Esophagus muscularis mucosa (tissue), 4 donors: ENCODE measurements at regions not wholly inside any gene's neighbourhood (a gene's known extent, or its start where the extent isn't known, plus 50 kb on each side); places are given as distances from the start of the nearest gene placed in this dataset.

ENCODE experiments used
- DNase-seq: peaks from one replicate; pipeline ENCODE4 v3.0.0-alpha.2; 2017; ENCODE audit errors: extremely low spot score
- H3K27ac ChIP-seq, 4 donors: fragments of 200-600 bp; sonication (generic); replicated peaks in 1 of 4; 1 replicate in 3 of 4; 2 replicates in 1 of 4; pipeline ENCODE4 v1.5.1; 2016 to 2019; ENCODE audit warnings: mild to moderate bottlenecking in 1 of 4
- H3K27me3 ChIP-seq, 4 donors: fragments of 200-600 bp; sonication (generic); one replicate each; pipeline versions ENCODE4 v1.5.1 to v1.6.0; 2016 to 2019
- H3K36me3 ChIP-seq, 4 donors: fragments of 200-600 bp; sonication (generic); one replicate each; pipeline ENCODE4 v1.5.1; 2016 to 2019
- H3K4me1 ChIP-seq, 4 donors: fragments of 200-600 bp; sonication (generic); one replicate each; pipeline ENCODE4 v1.5.1; 2016 to 2019
- H3K4me3 ChIP-seq, 4 donors: fragments of 200-600 bp; sonication (generic); 1 replicate in 2 of 4; 2 replicates in 2 of 4; pipeline ENCODE4 v1.5.1; 2016 to 2019; ENCODE audit warnings: mild to moderate bottlenecking in 4 of 4, moderate library complexity in 1 of 4
- H3K9me3 ChIP-seq, 4 donors: fragments of 200-600 bp; sonication (generic); 1 replicate in 3 of 4; 2 replicates in 1 of 4; pipeline ENCODE4 v1.5.1; 2016 to 2019
- CTCF ChIP-seq, 3 experiments: fragments of 200-600 bp in 2 of 3; fragments of 450-650 bp in 1 of 3; sonication (generic) in 2 of 3; IDR thresholded peaks; one replicate each; pipeline ENCODE4 v1.5.1; 2017 to 2019; ENCODE audit warnings: antibody characterized with exemption in 3 of 3, mild to moderate bottlenecking in 2 of 3, moderate library complexity in 1 of 3
- EP300 ChIP-seq: sonication (generic); formaldehyde crosslinking; IDR thresholded peaks from one replicate; pipeline ENCODE4 v1.6.1; 2017; ENCODE audit warnings: antibody characterized with exemption
- POLR2A ChIP-seq: fragments of 450-650 bp; IDR thresholded peaks from one replicate; pipeline ENCODE4 v1.6.1; 2017; ENCODE audit warnings: antibody characterized with exemption, moderate library complexity, mild to moderate bottlenecking, low read depth
- POLR2AphosphoS5 ChIP-seq, 2 donors: sonication (generic); formaldehyde crosslinking; IDR thresholded peaks; one replicate each; pipeline ENCODE4 v1.6.1; 2017; ENCODE audit warnings: antibody characterized with exemption in 2 of 2
- WGBS: methylation state at CpG from one replicate; pipeline ENCODE4 v1.1.5; 2018; 5-methylcytosine and 5-hydroxymethylcytosine counted together
- intact Hi-C: fragments of 100-400 bp; cut with DNase I; formaldehyde crosslinking; loops from one replicate; pipeline ENCODE4 v1.15.1; 2023

GRCh38 chr21:43269957-43270705 lies 101.3 kb downstream of the CRYAA start:
- intact Hi-C loops, result no loop called here
- 73% methylated on average over 20 of the region's 20 CpGs for WGBS
- DNase-seq, result no peak
- H3K4me3 ChIP-seq, result no peak overlapping the region
- H3K27me3 ChIP-seq, result peaks cover 0 to 58% (median 0%) of the 10 kb centered on the region in 4 donors
- H3K36me3 ChIP-seq, result no peaks in the 10 kb centered on the region
- H3K9me3 ChIP-seq, result no peaks in the 10 kb centered on the region
- no peak overlapping the region for H3K27ac ChIP-seq
- H3K4me1 ChIP-seq, result no peaks in the 10 kb centered on the region
- TF ChIP-seq EP300, result no peak
- no peak for TF ChIP-seq POLR2A
- TF ChIP-seq POLR2AphosphoS5 (IDR thresholded peaks at IDR 0.05), result no peak
- TF ChIP-seq CTCF (IDR thresholded peaks at IDR 0.05), result no peak

- no peak for DNase-seq
- peaks cover 0 to 51% (median 0%) of the 10 kb centered on the region in 4 donors for H3K27me3 ChIP-seq
- no peak overlapping the region for H3K27ac ChIP-seq
- TF ChIP-seq POLR2A (no peak), EP300 (no peak), POLR2AphosphoS5 (IDR thresholded peaks at IDR 0.05) (no peak), CTCF (IDR thresholded peaks at IDR 0.05) (no peak)
- WGBS, result 77% methylated on average over 9 of the region's 10 CpGs
- no peaks in the 10 kb centered on the region for H3K36me3 ChIP-seq
- intact Hi-C loops, result no loop called here
- no peaks in the 10 kb centered on the region for H3K4me1 ChIP-seq
- H3K9me3 ChIP-seq, result no peaks in the 10 kb centered on the region
- H3K4me3 ChIP-seq, result no peak overlapping the region
Measured at GRCh38 chr21:43269440-43269839, 100.6 kb downstream of the CRYAA start.

- intact Hi-C loops, result no loop called here
- Histone ChIP-seq H3K9me3 (no peaks in the 10 kb centered on the region), H3K4me3 (no peak overlapping the region), H3K27me3 (peaks cover 0 to 45% (median 0%) of the 10 kb centered on the region in 4 donors), H3K27ac (no peak overlapping the region), H3K36me3 (no peaks in the 10 kb centered on the region), H3K4me1 (no peaks in the 10 kb centered on the region)
- TF ChIP-seq EP300, result no peak
- TF ChIP-seq CTCF (IDR thresholded peaks at IDR 0.05), result no peak
- no peak for TF ChIP-seq POLR2AphosphoS5 (IDR thresholded peaks at IDR 0.05)
- TF ChIP-seq POLR2A, result no peak
- 99% methylated on average over 8 of the region's 12 CpGs for WGBS
- DNase-seq, result no peak
Measured at GRCh38 chr21:43268804-43269186, 100.0 kb downstream of the CRYAA start.

GRCh38 chr21:43268086-43268803 lies 99.4 kb downstream of the CRYAA start:
- DNase-seq, result no peak
- 88% methylated on average over 7 of the region's 9 CpGs for WGBS
- intact Hi-C loops, result no loop called here

More at GRCh38 chr21:43268086-43268803, 99.4 kb downstream of the CRYAA start:
- Histone ChIP-seq H3K9me3 (no peaks in the 10 kb centered on the region), H3K4me3 (no peak overlapping the region), H3K4me1 (no peaks in the 10 kb centered on the region), H3K27me3 (peaks cover 0 to 39% (median 0%) of the 10 kb centered on the region in 4 donors), H3K36me3 (no peaks in the 10 kb centered on the region), H3K27ac (no peak overlapping the region)
- no peak for TF ChIP-seq CTCF (IDR thresholded peaks at IDR 0.05)
- no peak for TF ChIP-seq POLR2A
- TF ChIP-seq POLR2AphosphoS5 (IDR thresholded peaks at IDR 0.05), result no peak
- no peak for TF ChIP-seq EP300
